A673 (cell line): ENCODE measurements at regions not wholly inside any gene's neighbourhood (a gene's known extent, or its start where the extent isn't known, plus 50 kb on each side); places are given as distances from the start of the nearest gene placed in this dataset.
"Not testable (repeated sequence)": the region's sequence is repeated elsewhere in the genome, so short reads cannot be mapped to it uniquely, and the experiment has no call there.

Experiments used
- EZH2 ChIP-seq: fragments of 200-600 bp; sonication (generic); IDR thresholded peaks from 2 replicates; pipeline ENCODE4 v1.6.1; 2017; ENCODE audit warnings: borderline replicate concordance, low read depth, mild to moderate bottlenecking, mixed read lengths, antibody characterized with exemption, low read length; ENCODE audit not compliant: poor library complexity, severe bottlenecking
- TF ChIP-seq, protein P1 (sequence below): fragments of 300-800, 200-600 bp; sonication (generic); conservative IDR thresholded peaks from 2 replicates; pipeline ENCODE4 v1.5.1; 2017; ENCODE audit warnings: low read depth, mild to moderate bottlenecking, antibody characterized with exemption, low read length, moderate library complexity, mixed read lengths

- TF ChIP-seq EZH2 = not testable (repeated sequence)
- TF ChIP-seq, protein P1, sequence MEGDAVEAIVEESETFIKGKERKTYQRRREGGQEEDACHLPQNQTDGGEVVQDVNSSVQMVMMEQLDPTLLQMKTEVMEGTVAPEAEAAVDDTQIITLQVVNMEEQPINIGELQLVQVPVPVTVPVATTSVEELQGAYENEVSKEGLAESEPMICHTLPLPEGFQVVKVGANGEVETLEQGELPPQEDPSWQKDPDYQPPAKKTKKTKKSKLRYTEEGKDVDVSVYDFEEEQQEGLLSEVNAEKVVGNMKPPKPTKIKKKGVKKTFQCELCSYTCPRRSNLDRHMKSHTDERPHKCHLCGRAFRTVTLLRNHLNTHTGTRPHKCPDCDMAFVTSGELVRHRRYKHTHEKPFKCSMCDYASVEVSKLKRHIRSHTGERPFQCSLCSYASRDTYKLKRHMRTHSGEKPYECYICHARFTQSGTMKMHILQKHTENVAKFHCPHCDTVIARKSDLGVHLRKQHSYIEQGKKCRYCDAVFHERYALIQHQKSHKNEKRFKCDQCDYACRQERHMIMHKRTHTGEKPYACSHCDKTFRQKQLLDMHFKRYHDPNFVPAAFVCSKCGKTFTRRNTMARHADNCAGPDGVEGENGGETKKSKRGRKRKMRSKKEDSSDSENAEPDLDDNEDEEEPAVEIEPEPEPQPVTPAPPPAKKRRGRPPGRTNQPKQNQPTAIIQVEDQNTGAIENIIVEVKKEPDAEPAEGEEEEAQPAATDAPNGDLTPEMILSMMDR = not testable (repeated sequence)
Observed at GRCh38 chr1:121076674-121077073, 107.5 kb downstream of the FAM72B start.
